T1000 (cell line): ENCODE measurements at regions not wholly inside any gene's neighbourhood (a gene's known extent, or its start where the extent isn't known, plus 50 kb on each side); places are given as distances from the start of the nearest gene placed in this dataset.
A peak's percentile ranks its signal among the peaks of the same experiment; 100 is the strongest.

Source experiments
- DNase-seq: peaks from one replicate; lab custom pipeline; 2025; ENCODE audit warnings: mixed read lengths; lab: John Stamatoyannopoulos, UW

DNA sequence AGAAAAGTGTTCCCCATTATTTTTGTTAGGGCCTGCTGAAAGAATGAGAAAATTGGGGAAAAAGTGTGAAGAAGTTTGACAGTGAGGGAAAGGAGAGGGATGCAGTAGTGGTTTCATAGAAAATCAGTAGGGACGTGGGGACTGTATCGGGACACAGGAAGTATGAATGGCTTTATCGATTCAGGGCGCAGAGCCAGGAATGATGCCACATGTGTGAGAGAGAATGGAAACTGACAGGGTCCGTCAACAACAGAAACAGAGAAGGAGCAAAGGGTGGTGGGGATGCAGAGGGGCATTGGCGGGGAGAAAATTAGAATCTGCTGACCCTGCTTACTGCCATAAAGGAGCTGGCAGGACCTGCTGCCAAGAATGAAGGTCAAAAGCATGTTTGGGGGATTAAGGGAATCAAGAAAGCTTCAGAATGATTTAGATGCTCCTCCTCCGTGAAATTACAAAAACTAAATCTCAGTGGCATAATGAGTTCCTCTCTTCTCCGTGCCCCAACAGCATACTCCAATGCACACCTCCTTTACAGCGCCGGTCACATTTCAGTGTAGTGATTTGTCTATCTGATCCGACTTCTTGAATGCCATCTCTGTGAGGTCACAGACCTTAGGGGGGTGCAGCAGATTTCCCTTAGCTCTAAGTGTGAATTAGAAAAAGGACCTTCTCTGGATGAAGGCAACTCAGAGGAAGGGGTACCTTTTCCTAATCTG lies 92.6 kb downstream of the EMP1 start:
- no peak for DNase-seq

DNA sequence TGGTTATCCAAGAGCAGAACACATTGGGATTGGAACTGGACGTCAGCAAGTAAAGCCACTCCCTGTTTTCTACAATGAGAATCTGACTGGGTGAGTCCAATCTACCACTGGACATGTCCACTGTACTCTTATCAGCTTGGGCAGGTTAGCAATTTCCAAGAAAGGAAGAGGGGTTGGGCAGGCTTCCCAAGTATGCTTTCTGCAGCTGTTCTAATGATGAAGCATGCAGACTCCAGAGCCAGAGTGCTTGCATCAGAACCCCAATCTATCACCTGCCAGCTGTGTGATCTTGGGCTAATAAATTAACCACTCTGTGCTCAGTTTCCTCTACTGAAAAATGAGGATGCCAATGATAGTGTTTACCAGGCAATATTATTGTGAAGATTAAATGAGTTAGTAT lies 92.0 kb downstream of the EMP1 start:
- DNase-seq, result no peak

DNA sequence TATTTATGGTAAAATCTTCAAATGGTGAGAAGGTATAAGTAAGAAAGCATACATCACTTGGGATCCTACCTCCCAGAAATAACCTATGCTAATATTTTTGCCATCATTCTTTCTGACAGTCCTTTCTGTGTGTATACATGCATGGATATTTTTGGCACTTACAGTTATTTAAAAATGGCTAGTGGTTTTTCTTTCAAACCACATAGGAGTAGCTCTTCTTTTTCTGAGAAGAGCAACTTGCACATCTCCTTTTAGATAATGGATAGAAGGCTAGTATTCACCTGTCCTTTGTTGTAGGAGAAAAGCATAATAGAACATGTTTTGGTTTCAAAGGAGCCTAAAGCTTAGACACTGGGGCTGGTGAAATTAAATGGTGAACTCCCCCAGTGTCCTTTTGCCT lies 87.3 kb downstream of the EMP1 start:
- DNase-seq, result no peak

DNA sequence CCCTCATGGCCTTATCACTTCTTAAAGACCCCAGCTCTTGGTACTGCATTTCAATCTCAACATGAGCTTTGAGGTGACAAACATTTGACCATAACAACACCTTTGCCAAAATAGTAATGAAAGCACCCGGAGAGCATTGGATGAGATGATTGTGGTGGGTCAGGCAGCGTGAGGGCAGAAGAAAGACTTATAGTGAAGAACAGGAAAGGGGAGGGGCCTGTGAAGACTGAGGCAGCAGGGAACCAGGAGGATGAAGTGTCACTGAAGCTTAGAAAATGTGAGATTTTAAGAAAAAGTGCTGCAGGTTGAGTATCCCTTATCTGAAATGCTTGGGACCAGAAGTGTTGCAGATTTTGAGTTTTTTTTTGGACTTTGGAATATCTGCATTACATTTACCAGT lies 86.3 kb downstream of the EMP1 start:
- DNase-seq, result no peak

DNA sequence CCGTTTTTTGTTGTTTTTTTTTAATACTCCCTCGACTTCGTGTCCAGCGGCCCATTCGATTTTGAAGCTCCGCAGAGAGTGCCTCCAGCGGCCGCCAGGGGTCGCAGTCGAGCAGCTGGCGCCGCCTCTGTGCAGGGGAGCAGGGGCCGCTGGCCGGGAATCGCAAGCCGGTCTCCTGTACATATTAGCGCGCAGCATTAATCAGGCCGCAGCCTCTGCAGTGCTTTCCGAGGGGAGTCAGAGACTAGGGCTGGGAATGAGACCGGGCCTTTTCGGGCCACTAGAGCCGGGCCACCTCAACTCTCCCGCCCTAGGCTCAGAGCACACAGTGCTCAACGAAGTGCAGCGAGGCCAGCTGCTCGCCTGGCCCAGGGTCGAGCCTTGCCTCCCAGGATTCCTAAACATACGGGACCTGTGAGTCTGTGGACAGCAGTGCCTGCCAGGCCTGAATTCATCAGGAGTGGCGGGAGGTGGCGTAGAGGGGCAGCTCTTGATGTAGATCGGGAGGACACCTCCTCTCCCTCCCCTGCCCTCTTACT lies 81.8 kb downstream of the EMP1 start:
- peak; percentile 47 for DNase-seq

DNA sequence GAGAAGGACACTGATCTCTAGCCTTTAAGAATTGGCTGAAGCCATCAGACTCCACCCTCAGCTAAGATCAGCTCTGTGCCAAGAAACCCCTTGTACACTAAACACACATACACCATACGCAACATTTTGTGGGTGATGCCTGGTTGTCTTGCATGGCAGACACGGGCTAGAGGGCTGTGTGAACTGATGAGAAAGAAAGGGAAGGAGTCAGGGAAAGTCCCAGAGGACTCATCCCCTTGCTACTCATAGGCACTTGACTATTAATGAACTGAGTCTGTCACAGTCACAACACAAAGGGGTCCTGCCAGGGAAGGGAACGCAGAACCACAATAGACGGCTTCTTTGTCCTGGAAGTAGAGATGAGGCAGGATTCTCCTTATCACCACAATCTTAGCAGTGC lies 80.8 kb downstream of the EMP1 start:
- DNase-seq, result no peak

DNA sequence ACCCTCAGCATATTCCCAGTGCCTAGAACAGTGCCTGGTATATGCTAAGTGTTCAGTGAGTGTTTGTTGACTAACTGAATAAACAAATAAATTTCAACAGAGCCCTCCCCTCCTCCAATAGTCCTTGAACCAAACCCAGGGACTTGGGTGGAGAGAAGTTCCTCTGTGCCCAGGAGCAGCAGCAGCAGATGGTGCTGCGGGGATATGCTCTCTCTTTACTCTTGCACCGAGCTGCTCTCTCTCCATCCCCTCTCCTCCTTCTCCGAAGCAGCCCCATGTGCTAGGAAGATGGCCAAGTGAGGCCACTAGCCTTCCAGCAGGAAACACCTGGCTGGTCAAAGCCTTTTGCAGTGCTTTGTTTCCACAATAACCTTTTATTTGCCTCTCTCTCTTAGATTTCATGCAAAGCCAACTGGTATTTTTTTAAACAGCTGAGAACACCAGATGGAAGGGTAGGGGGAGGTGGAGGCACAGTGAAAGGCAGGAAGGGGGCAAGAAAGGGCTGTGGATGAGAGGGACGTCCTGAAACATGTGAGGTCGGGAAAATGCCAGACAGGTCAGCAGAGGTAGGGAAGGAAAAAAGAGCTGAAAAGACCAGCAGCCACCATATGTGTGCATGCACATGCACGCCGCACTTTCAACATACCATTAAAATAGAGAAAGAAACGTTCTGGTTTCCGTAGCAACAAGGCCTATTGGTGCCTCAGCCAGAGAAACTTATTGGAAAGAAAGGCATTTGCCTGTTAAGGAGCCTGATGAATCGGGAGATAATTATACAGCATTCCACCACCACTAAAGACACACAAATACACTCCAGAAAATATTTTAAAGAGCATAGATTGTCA lies 78.9 kb downstream of the EMP1 start:
- DNase-seq, result no peak

DNA sequence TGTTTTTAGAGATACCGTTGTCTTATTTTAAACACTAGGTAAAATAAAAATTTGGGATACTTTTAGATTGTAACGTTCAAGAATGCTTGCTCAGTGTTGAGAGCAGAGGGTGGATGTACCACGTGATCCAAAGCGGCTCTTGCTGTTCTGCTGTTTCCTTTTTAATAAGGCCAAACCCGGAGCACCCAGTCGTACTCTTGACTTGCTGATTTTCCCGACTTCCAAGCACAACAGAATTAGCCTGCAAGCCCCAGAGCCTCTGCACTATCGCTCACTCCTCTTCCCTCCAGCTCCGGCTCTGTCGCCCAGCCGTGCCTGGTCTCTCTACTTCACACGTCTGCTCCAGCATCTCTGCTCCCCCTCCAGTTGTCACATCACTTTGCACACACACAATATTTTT lies 77.3 kb downstream of the EMP1 start:
- no peak for DNase-seq

DNA sequence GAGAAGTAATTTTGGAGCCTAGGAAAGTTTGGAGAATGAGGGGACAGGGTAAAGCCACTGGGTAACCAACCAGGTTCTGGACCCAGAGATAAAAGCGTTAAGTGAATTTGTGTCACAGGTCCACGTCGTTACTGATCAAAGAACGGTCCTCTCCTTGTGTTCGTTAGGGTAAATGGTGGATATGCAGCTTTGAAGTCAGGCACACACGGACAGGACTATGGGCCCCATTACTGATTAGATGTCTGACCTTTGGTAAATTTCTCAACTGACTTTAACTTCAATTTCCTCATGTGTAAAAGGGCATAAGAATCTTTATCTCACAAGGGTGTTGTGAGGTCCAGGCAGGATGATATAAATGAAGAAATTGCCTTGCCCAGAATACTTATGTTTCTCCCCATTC lies 76.6 kb downstream of the EMP1 start:
- no peak for DNase-seq

DNA sequence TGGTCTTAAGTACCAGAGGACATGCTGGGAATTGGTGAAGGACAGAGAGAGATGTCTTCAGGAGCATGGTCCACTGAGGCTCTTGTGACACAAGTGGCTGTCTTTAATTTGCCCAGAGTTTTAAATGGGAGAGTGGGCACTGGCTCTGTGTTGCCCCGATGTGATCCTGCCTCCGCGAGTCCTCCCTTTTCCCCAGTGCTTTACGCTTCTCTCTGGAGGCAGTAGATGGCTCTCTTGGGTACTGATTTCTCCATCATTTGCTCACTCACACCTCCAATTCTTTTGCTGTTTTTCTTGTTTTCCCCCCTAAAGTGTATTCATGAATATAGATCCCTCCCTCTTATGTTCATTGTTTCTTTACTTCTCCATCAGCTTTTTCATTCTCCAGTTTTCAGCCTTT lies 74.3 kb downstream of the EMP1 start:
- DNase-seq, result no peak
